H1 (cell line): ENCODE measurements at regions not wholly inside any gene's neighbourhood (a gene's known extent, or its start where the extent isn't known, plus 50 kb on each side); places are given as distances from the start of the nearest gene placed in this dataset.
A peak's percentile ranks its signal among the peaks of the same experiment; 100 is the strongest.

Experiments
- CTCF ChIA-PET: fragments of 300-600 bp; sonication (Branson Sonifier 250); formaldehyde crosslinking; loops from one replicate; lab custom pipeline; 2021; ENCODE audit not compliant: partially characterized antibody; lab: Charles Lee
- POLR2A ChIA-PET: fragments of 300-600 bp; sonication (Branson Sonifier 250); formaldehyde crosslinking; loops from one replicate; lab custom pipeline; 2021; ENCODE audit warnings: inconsistent platforms; ENCODE audit not compliant: partially characterized antibody; lab: Charles Lee
- DNase-seq, 2 experiments: peaks; one replicate each; pipeline versions ENCODE4 v3.0.0 to v3.0.0-alpha.2; 2010 to 2022; ENCODE audit warnings: low spot score in 2 of 2, low read depth in 1 of 2, mixed read lengths in 1 of 2
- FAIRE-seq: peaks from 2 replicates; lab custom pipeline; 2011; peaks lifted over from hg19 to GRCh38; lab: Jason Lieb, UNC
- H2AFZ ChIP-seq: 2 replicates; pipeline ENCODE4 v1.8.1; 2012; ENCODE audit warnings: low read length, inconsistent platforms
- H2AK5ac ChIP-seq: 2 replicates; pipeline ENCODE4 v1.6.1; 2013; ENCODE audit warnings: low read depth, low read length
- H2BK120ac ChIP-seq: replicated peaks from 2 replicates; pipeline ENCODE3; 2013; ENCODE audit warnings: low read depth, low read length, inconsistent platforms
- H2BK12ac ChIP-seq: 2 replicates; pipeline ENCODE4 v1.6.1; 2013; ENCODE audit warnings: low read depth, low read length
- H2BK15ac ChIP-seq: 2 replicates; pipeline ENCODE4 v1.6.1; 2013; ENCODE audit warnings: low read length
- H2BK20ac ChIP-seq: 2 replicates; pipeline ENCODE4 v1.6.1; 2013; ENCODE audit warnings: low read length
- H2BK5ac ChIP-seq: 2 replicates; pipeline ENCODE4 v1.6.1; 2013; ENCODE audit warnings: low read depth, low read length
- H3K14ac ChIP-seq: 2 replicates; pipeline ENCODE4 v1.6.1; 2013; ENCODE audit warnings: inconsistent platforms; ENCODE audit not compliant: insufficient read length
- H3K18ac ChIP-seq: 2 replicates; pipeline ENCODE4 v1.6.1; 2013; ENCODE audit warnings: low read length; ENCODE audit errors: extremely low read depth
- H3K23ac ChIP-seq: 2 replicates; pipeline ENCODE4 v1.6.1; 2013; ENCODE audit warnings: inconsistent platforms; ENCODE audit not compliant: insufficient read length
- H3K23me2 ChIP-seq: 2 replicates; pipeline ENCODE4 v1.6.1; 2013; ENCODE audit warnings: low read depth, low read length
- H3K27ac ChIP-seq: 2 replicates; pipeline ENCODE4 v1.6.1; 2011; ENCODE audit warnings: low read depth, low read length, inconsistent platforms
- H3K27me3 ChIP-seq, 4 experiments: replicated peaks in 1 of 4; 1 replicate in 1 of 4; 2 replicates in 3 of 4; pipeline versions ENCODE4 v1.6.1 to v1.8.1; 2011 to 2013; ENCODE audit warnings: low read length in 3 of 4, mild to moderate bottlenecking in 3 of 4, inconsistent platforms in 2 of 4, mixed read lengths in 2 of 4, moderate library complexity in 1 of 4; ENCODE audit not compliant: control insufficient read depth in 3 of 4, insufficient read depth in 3 of 4; ENCODE audit errors: extremely low read depth in 1 of 4
- H3K36me3 ChIP-seq, 4 experiments: 2 replicates each; pipeline versions ENCODE4 v1.6.1 to v1.8.1; 2011 to 2013; ENCODE audit warnings: mild to moderate bottlenecking in 4 of 4, low read length in 3 of 4, moderate library complexity in 2 of 4, control low read depth in 1 of 4, inconsistent platforms in 1 of 4; ENCODE audit not compliant: insufficient read depth in 4 of 4, control insufficient read depth in 2 of 4
- H3K4ac ChIP-seq: replicated peaks from 2 replicates; pipeline ENCODE3; 2013; ENCODE audit warnings: low read length, low read depth, mixed read lengths, inconsistent platforms; ENCODE audit not compliant: insufficient read length
- H3K4me1 ChIP-seq, 4 experiments: replicated peaks in 1 of 4; 1 replicate in 1 of 4; 2 replicates in 3 of 4; pipeline versions ENCODE4 v1.6.1 to v1.8.1; 2011 to 2013; ENCODE audit warnings: low read length in 3 of 4, inconsistent platforms in 2 of 4, mixed read lengths in 1 of 4; ENCODE audit not compliant: insufficient read depth in 4 of 4, control insufficient read depth in 3 of 4
- H3K4me2 ChIP-seq, 2 experiments: 2 replicates each; pipeline versions ENCODE4 v1.6.1 to v1.8.1; 2011 to 2013; ENCODE audit warnings: low read depth in 2 of 2, low read length in 2 of 2, control low read depth in 1 of 2, inconsistent platforms in 1 of 2, mild to moderate bottlenecking in 1 of 2; ENCODE audit not compliant: insufficient read depth in 1 of 2
- H3K4me3 ChIP-seq, 4 experiments: fragments of 200-600, 300-600 bp in 1 of 4; sonication (generic), shearing (Covaris generic), sonication (Bioruptor Twin) in 1 of 4; 2 replicates each; pipeline versions ENCODE4 v1.5.1 to v1.8.1; 2011 to 2016; ENCODE audit warnings: low read length in 4 of 4, low read depth in 3 of 4, control low read depth in 2 of 4, inconsistent platforms in 2 of 4, mild to moderate bottlenecking in 2 of 4, mixed read lengths in 1 of 4, moderate library complexity in 1 of 4; ENCODE audit not compliant: insufficient read depth in 2 of 4; ENCODE audit errors: extremely low read depth in 1 of 4
- H3K56ac ChIP-seq: replicated peaks from 2 replicates; pipeline ENCODE3; 2013; ENCODE audit warnings: low read depth, mild to moderate bottlenecking, mixed read lengths, low read length, inconsistent platforms; ENCODE audit not compliant: insufficient read length
- H3K79me1 ChIP-seq: 2 replicates; pipeline ENCODE4 v1.6.1; 2013; ENCODE audit warnings: low read depth, low read length, control low read depth
- H3K79me2 ChIP-seq, 2 experiments: 2 replicates each; pipeline versions ENCODE4 v1.6.1 to v1.8.1; 2012 to 2013; ENCODE audit warnings: low read length in 2 of 2, mild to moderate bottlenecking in 2 of 2, inconsistent platforms in 1 of 2; ENCODE audit not compliant: insufficient read depth in 2 of 2, control insufficient read depth in 1 of 2
- H3K9ac ChIP-seq, 4 experiments: replicated peaks in 1 of 4; 1 replicate in 1 of 4; 2 replicates in 3 of 4; pipeline versions ENCODE4 v1.6.1 to v1.8.1; 2011 to 2013; ENCODE audit warnings: low read depth in 3 of 4, low read length in 3 of 4, control low read depth in 2 of 4, mild to moderate bottlenecking in 2 of 4, moderate library complexity in 2 of 4, inconsistent platforms in 1 of 4; ENCODE audit errors: extremely low read depth in 1 of 4
- H3K9me3 ChIP-seq, 2 experiments: 2 replicates each; pipeline versions ENCODE4 v1.6.1 to v1.8.1; 2012 to 2013; ENCODE audit warnings: mild to moderate bottlenecking in 2 of 2, moderate library complexity in 2 of 2, control low read depth in 1 of 2, inconsistent platforms in 1 of 2, low read depth in 1 of 2, low read length in 1 of 2, mixed read lengths in 1 of 2; ENCODE audit not compliant: insufficient read depth in 2 of 2
- H4K20me1 ChIP-seq, 2 experiments: replicated peaks in 1 of 2; 2 replicates each; pipeline versions ENCODE3 to v1.8.1; 2011 to 2013; ENCODE audit warnings: inconsistent platforms in 2 of 2, low read length in 2 of 2, mild to moderate bottlenecking in 1 of 2; ENCODE audit not compliant: insufficient read depth in 2 of 2, control insufficient read depth in 1 of 2
- H4K5ac ChIP-seq: 2 replicates; pipeline ENCODE4 v1.6.1; 2013; ENCODE audit warnings: low read length, low read depth, mixed read lengths, inconsistent platforms; ENCODE audit not compliant: insufficient read length
- H4K8ac ChIP-seq: 2 replicates; pipeline ENCODE4 v1.8.0; 2013; ENCODE audit warnings: mild to moderate bottlenecking, moderate library complexity, low read length, inconsistent platforms; ENCODE audit not compliant: insufficient read depth; ENCODE audit errors: extremely low read depth
- H4K91ac ChIP-seq: replicated peaks from 2 replicates; pipeline ENCODE3; 2013; ENCODE audit warnings: low read length, mixed read lengths, inconsistent platforms; ENCODE audit not compliant: insufficient read length
- ATF2 ChIP-seq: IDR thresholded peaks from 2 replicates; pipeline ENCODE4 v1.6.1; 2012; ENCODE audit warnings: low read length, inconsistent platforms
- CBX5 ChIP-seq: fragments of 300-800, 300-1000 bp; sonication (generic); IDR thresholded peaks from 2 replicates; pipeline ENCODE4 v1.7.1; 2016; ENCODE audit warnings: antibody characterized with exemption, low read length, low read depth
- GTF2F1 ChIP-seq: IDR thresholded peaks from 2 replicates; pipeline ENCODE4 v1.6.1; 2012; ENCODE audit warnings: low read depth, low read length, improper control_type of control experiment, borderline replicate concordance
- KDM1A ChIP-seq: fragments of 200-600, 300-600 bp; sonication (generic); IDR thresholded peaks from 2 replicates; pipeline ENCODE4 v1.7.1; 2016; ENCODE audit warnings: mild to moderate bottlenecking, low read length, borderline replicate concordance
- KDM5A ChIP-seq: fragments of 200-600 bp; IDR thresholded peaks from 2 replicates; pipeline ENCODE4 v1.7.1; 2012; ENCODE audit warnings: mild to moderate bottlenecking, low read length, inconsistent platforms, mixed read lengths
- PHF8 ChIP-seq: fragments of 200-600 bp; sonication (generic); conservative IDR thresholded peaks from 2 replicates; pipeline ENCODE4 v1.7.1; 2012; ENCODE audit warnings: low read depth, mild to moderate bottlenecking, inconsistent platforms, low read length, moderate library complexity
- SIN3A ChIP-seq, 2 experiments: IDR thresholded peaks in 1 of 2; conservative IDR thresholded peaks in 1 of 2; 2 replicates each; pipeline ENCODE4 v1.6.1; 2011 to 2012; ENCODE audit warnings: low read length in 2 of 2, improper control_type of control experiment in 1 of 2, low read depth in 1 of 2, mild to moderate bottlenecking in 1 of 2
- ZNF274 ChIP-seq: IDR thresholded peaks from 2 replicates; pipeline ENCODE4 v1.7.0; 2012; ENCODE audit warnings: low read length, borderline replicate concordance; ENCODE audit errors: extremely low read depth
- WGBS, 2 experiments: shearing (Covaris generic) in 1 of 2; methylation state at CpG; one replicate each; pipeline versions ENCODE4 v1.1.6 to v1.1.7; 2013 to 2015; ENCODE audit warnings: low lambda C conversion rate in 2 of 2, mixed read lengths in 2 of 2, inconsistent platforms in 1 of 2, low coverage in 1 of 2, missing lambda C conversion rate in 1 of 2; ENCODE audit not compliant: insufficient replicate concordance in 2 of 2, insufficient coverage in 1 of 2, insufficient read length in 1 of 2; ENCODE audit errors: extremely low coverage in 1 of 2, missing lambda C conversion rate in 1 of 2; 5-methylcytosine and 5-hydroxymethylcytosine counted together

GRCh38 chr4:101724093-101724492 is 66.4 kb upstream of the BANK1 start:
- H3K4ac ChIP-seq: no peak overlapping the region
- ChIA-PET POLR2A (no interaction called here), CTCF (interaction anchor here (1.5 kb wide), 1 partner anchor 555 kb away, joined by 4 read pairs; no protein-coding TSS in a partner anchor)
- H3K4me1 ChIP-seq: no peaks in the 10 kb centered on the region
- H3K27ac ChIP-seq: no peak overlapping the region
- no peak overlapping the region for H2BK120ac ChIP-seq
- DNase-seq: no peak
- no peak overlapping the region for H3K18ac ChIP-seq
- H3K14ac ChIP-seq: no peak overlapping the region
- H3K79me2 ChIP-seq: no peaks in the 10 kb centered on the region
- no peak overlapping the region for H4K91ac ChIP-seq
- H3K9me3 ChIP-seq: no peaks in the 10 kb centered on the region
- H3K27me3 ChIP-seq: no peaks in the 10 kb centered on the region
- FAIRE-seq: no peak
- no peak overlapping the region for H4K5ac ChIP-seq
- WGBS, 2 experiments: 100% methylated on average over 2 of the region's 2 CpGs; no CpG with 5 or more reads in 1 of the 2 experiments
- H2AK5ac ChIP-seq: no peak overlapping the region
- H3K36me3 ChIP-seq: no peaks in the 10 kb centered on the region
- H2BK15ac ChIP-seq: no peak overlapping the region
- no peaks in the 10 kb centered on the region for H4K20me1 ChIP-seq
- H3K23me2 ChIP-seq: no peaks in the 10 kb centered on the region
- H3K79me1 ChIP-seq: no peaks in the 10 kb centered on the region
- no peak overlapping the region for H2BK20ac ChIP-seq
- H3K56ac ChIP-seq: no peak overlapping the region
- H4K8ac ChIP-seq: no peak overlapping the region
- peak overlapping the region; percentile 12; the same call in 1 of the 2 replicates for H2AFZ ChIP-seq
- no peak overlapping the region for H2BK5ac ChIP-seq
- no peak overlapping the region for H3K23ac ChIP-seq
- TF ChIP-seq KDM5A (no peak), KDM1A (no peak), CBX5 (no peak), SIN3A (conservative IDR thresholded peaks at IDR 0.05 in 1 of 2, IDR thresholded peaks at IDR 0.05 in 1 of 2; ENCODE audit: low read depth in 1 of 2, low read length in 2 of 2) (no peak), PHF8 (no peak), GTF2F1 (no peak), ATF2 (no peak), ZNF274 (no peak)
- no peak overlapping the region for H2BK12ac ChIP-seq
- no peak overlapping the region for H3K4me2 ChIP-seq
- H3K4me3 ChIP-seq: no peak overlapping the region
- H3K9ac ChIP-seq: no peak overlapping the region; a peak in 1 of 7 replicates
